Cardiac muscle cell (in vitro differentiated cells and primary cell): ENCODE measurements at regions not wholly inside any gene's neighbourhood (a gene's known extent, or its start where the extent isn't known, plus 50 kb on each side); places are given as distances from the start of the nearest gene placed in this dataset.
"Not testable (repeated sequence)": the region's sequence is repeated elsewhere in the genome, so short reads cannot be mapped to it uniquely, and the experiment has no call there.

Experiments used
- DNase-seq, 2 donors: peaks; one replicate each; pipeline versions ENCODE4 v3.0.0 to v3.0.0-alpha.2; 2010 to 2017; ENCODE audit warnings: low read depth in 1 of 2, low spot score in 1 of 2
- H3K27ac ChIP-seq: fragments of 200-600 bp; sonication (generic); 2 replicates; pipeline ENCODE4 v1.5.1; 2016
- H3K27me3 ChIP-seq: fragments of 200-600 bp; sonication (generic); 2 replicates; pipeline ENCODE4 v1.6.0; 2016; ENCODE audit warnings: control low read depth
- H3K36me3 ChIP-seq: fragments of 200-600 bp; sonication (generic); 2 replicates; pipeline ENCODE4 v1.5.1; 2016; ENCODE audit warnings: control low read depth
- H3K4me1 ChIP-seq: fragments of 200-600 bp; sonication (generic); 2 replicates; pipeline ENCODE4 v1.8.1; 2017; ENCODE audit warnings: low read depth, mild to moderate bottlenecking, mixed run types
- H3K4me3 ChIP-seq: fragments of 200-600 bp; sonication (generic); 2 replicates; pipeline ENCODE4 v1.5.1; 2016; ENCODE audit warnings: mild to moderate bottlenecking
- H3K9me3 ChIP-seq: fragments of 200-600 bp; sonication (generic); 2 replicates; pipeline ENCODE4 v1.5.1; 2017; ENCODE audit warnings: low read depth, mild to moderate bottlenecking, control low read depth
- TF ChIP-seq, protein P1 (sequence below): IDR thresholded peaks from 2 replicates; pipeline ENCODE4 v1.5.1; 2012; ENCODE audit warnings: low read depth, mild to moderate bottlenecking, low read length

DNA sequence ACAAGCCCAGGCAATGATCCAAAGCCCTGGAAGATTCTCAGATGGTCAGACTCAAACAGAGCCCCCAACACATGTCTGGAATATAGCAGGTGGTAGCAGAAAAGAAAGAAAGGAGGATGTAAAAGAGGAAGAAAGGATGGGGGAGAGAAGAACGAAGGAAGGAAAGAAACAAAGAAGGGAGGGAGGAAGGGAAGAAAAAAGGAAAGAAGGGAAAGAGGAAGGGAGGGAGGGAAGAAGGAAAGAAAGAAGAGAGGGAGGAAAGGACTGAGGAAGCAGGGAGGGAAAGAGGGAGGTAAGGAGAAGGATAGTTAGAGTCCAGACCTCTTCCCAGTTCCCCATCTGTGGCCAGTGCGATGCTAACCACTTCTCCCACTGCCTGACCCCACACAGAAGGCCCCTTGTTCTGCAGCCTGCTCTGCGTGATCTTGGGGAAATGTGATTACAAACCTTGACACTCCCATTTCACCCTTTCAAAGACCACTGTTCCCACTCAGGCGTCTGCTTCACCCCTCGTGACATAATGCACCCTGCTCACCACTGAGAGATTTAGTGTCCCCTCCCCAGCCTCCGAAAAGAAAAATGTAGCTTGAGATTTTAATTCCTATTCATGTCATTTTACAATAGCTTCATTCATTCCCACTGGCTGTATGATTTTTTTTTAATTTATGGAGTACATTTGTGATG, 357.9 kb downstream of the BCL11B start:
- Histone ChIP-seq H3K27me3 (no peaks in the 10 kb centered on the region), H3K9me3 (no peaks in the 10 kb centered on the region), H3K36me3 (no peaks in the 10 kb centered on the region), H3K4me3 (no peak overlapping the region), H3K4me1 (peaks cover 8% of the 10 kb centered on the region), H3K27ac (no peak overlapping the region)
- TF ChIP-seq, protein P1, sequence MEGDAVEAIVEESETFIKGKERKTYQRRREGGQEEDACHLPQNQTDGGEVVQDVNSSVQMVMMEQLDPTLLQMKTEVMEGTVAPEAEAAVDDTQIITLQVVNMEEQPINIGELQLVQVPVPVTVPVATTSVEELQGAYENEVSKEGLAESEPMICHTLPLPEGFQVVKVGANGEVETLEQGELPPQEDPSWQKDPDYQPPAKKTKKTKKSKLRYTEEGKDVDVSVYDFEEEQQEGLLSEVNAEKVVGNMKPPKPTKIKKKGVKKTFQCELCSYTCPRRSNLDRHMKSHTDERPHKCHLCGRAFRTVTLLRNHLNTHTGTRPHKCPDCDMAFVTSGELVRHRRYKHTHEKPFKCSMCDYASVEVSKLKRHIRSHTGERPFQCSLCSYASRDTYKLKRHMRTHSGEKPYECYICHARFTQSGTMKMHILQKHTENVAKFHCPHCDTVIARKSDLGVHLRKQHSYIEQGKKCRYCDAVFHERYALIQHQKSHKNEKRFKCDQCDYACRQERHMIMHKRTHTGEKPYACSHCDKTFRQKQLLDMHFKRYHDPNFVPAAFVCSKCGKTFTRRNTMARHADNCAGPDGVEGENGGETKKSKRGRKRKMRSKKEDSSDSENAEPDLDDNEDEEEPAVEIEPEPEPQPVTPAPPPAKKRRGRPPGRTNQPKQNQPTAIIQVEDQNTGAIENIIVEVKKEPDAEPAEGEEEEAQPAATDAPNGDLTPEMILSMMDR, result no peak
- no peak for DNase-seq

DNA sequence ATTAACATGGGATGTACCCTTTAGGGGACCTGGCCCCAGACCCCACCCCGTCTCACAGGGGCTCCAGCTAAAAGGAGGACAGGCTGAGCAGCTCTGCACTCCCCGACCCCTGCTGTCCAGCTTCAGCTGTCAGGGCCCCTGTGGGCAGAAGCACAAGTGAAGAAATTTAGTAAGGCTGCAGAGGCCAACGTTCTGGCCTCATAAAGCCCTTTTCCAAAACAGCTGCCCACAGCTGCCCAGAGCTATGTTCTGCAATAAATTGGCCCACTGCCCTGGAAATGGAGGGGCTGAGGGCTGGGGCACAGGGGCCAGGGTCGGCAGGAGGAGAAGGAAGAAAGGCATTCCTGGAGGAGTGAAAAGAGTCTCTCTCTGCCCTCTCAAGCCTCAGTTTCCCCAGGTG, 357.1 kb downstream of the BCL11B start:
- Histone ChIP-seq H3K27me3 (no peaks in the 10 kb centered on the region), H3K27ac (no peak overlapping the region), H3K9me3 (no peaks in the 10 kb centered on the region), H3K36me3 (no peaks in the 10 kb centered on the region), H3K4me3 (no peak overlapping the region), H3K4me1 (peaks cover 8% of the 10 kb centered on the region)
- TF ChIP-seq, protein P1, result no peak
- DNase-seq, result no peak

DNA sequence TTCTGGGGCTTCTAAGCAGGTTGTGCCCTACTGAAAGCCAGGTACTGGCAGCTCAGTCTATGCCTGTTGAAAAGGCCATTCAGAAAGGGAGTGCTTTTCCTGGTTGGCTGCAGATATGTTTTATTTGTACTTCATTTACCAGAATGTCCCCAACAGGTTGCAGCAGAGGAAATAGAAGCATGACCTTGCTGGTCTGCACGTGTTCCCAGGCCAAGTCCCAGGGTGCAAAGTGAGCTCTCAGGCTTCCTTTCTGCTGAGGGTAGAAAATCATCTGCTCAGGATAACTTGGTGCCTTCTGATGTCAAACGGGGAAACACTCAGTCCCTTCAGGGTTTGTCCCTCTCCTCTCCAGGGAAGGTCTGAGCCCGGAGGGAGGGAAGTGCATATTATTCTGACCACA, 356.4 kb downstream of the BCL11B start:
- Histone ChIP-seq H3K9me3 (no peaks in the 10 kb centered on the region), H3K27me3 (no peaks in the 10 kb centered on the region), H3K4me3 (no peak overlapping the region), H3K27ac (no peak overlapping the region), H3K36me3 (no peaks in the 10 kb centered on the region), H3K4me1 (peaks cover 8% of the 10 kb centered on the region)
- DNase-seq, result no peak
- TF ChIP-seq, protein P1, result no peak

DNA sequence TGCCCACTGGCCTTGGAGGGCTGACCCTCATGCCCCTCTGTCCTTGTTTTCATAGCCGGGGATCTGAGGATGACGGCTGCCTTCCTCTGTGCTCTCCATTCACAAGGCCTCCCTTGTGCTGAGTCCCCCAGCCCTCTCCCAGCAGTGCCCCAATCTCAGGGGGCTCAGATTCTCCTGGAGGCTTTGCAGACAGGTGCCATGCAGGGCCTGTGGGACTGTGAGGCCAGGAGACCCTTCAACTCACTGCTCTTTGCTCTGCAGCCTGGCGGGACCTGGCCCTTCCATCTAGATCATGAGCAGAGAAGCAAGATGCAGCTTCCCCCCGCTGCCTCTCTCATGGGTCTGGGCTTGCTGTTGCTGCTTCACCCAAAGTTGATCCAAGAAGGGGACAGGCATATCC, 356.0 kb downstream of the BCL11B start:
- H3K27me3 ChIP-seq, result no peaks in the 10 kb centered on the region
- no peaks in the 10 kb centered on the region for H3K9me3 ChIP-seq
- TF ChIP-seq, protein P1, result no peak
- no peak overlapping the region for H3K4me3 ChIP-seq
- no peak for DNase-seq
- H3K27ac ChIP-seq, result no peak overlapping the region
- H3K4me1 ChIP-seq, result peaks cover 8% of the 10 kb centered on the region
- no peaks in the 10 kb centered on the region for H3K36me3 ChIP-seq

DNA sequence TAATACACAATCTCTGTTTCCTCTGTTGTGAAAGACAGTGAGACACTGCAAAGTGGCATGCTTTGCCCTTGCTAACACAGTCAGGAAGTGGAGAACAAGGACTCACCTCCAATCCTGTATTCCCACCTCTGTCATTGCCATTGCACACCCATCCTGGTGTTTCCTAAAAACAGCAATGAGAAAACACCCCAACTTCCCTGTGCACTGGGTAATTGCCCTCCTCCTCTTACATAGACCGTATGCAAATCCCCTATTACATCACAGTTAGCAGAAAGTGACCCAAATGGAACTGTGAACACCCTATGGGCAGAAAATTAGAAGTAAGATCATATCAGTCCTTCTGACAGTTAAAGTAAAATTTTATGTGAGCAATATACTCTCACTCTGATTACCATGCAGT, 355.5 kb downstream of the BCL11B start:
- TF ChIP-seq, protein P1, result no peak
- Histone ChIP-seq H3K9me3 (no peaks in the 10 kb centered on the region), H3K4me1 (peaks cover 8% of the 10 kb centered on the region), H3K36me3 (no peaks in the 10 kb centered on the region), H3K27ac (no peak overlapping the region), H3K27me3 (no peaks in the 10 kb centered on the region), H3K4me3 (no peak overlapping the region)
- DNase-seq, result no peak

DNA sequence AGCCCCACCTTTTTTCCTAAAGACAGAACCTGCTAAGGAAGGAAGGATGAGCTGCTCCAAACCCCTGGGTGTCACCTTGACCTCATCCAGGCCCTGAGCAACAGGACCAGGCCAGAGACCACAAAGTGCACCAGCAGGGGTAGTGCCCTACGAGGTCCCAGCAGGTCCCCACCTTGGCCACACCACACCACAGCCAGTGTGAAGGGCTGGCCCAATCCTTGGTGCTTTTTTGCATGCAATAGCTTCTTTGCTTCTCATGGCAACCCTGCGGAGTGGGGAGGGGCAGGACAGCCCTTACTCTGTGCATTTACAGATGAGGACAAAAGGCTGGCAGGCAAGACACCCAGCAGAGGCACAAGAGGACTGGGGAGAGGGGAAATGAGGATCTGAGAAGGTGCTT, 352.6 kb downstream of the BCL11B start:
- H3K9me3 ChIP-seq, result no peaks in the 10 kb centered on the region
- no peak overlapping the region for H3K27ac ChIP-seq
- no peaks in the 10 kb centered on the region for H3K27me3 ChIP-seq
- H3K4me3 ChIP-seq, result no peak overlapping the region
- DNase-seq, result no peak
- TF ChIP-seq, protein P1, result no peak
- no peaks in the 10 kb centered on the region for H3K4me1 ChIP-seq
- H3K36me3 ChIP-seq, result no peaks in the 10 kb centered on the region

DNA sequence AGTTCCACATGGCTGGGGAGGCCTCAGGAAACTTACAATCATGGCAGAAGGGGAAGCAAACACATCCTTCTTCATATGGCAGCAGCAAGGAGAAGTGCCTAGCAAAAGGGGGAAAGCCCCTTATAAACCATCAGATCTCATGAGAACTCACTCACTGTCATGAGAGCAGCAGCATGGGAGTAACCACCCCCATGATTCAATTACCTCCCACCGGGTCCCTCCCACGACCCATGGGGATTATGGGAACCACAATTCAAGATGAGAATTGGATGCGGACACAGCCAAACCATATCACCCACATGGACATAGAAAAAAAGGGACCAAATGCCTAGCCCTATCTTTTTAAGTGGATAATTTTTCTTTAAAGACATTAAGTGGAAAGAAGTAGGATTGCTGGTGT, 350.7 kb downstream of the BCL11B start:
- not testable (repeated sequence) for H3K4me1 ChIP-seq, H3K36me3 ChIP-seq, H3K27me3 ChIP-seq, H3K4me3 ChIP-seq, H3K27ac ChIP-seq, H3K9me3 ChIP-seq, DNase-seq
